GM19468 (cell line): ENCODE measurements at regions not wholly inside any gene's neighbourhood (a gene's known extent, or its start where the extent isn't known, plus 50 kb on each side); places are given as distances from the start of the nearest gene placed in this dataset.
"Not testable (repeated sequence)": the region's sequence is repeated elsewhere in the genome, so short reads cannot be mapped to it uniquely, and the experiment has no call there.

Experiments used
- ATAC-seq: cut with Tn5 transposase; IDR thresholded peaks from one replicate; pipeline ENCODE4 v1.9.1; 2021; ENCODE audit warnings: mild to moderate bottlenecking, moderate library complexity, moderate number of reproducible peaks; ENCODE audit not compliant: unreplicated experiment; ENCODE audit errors: extremely low read depth

GRCh38 chr2:205867371-205867770, 185.1 kb downstream of the NRP2 start:
- ATAC-seq = no peak

GRCh38 chr2:205865905-205866441, 183.7 kb downstream of the NRP2 start:
- ATAC-seq = no peak

- ATAC-seq = no peak
Measured at GRCh38 chr2:205865056-205865455, 182.8 kb downstream of the NRP2 start.

- no peak for ATAC-seq
Measured at GRCh38 chr2:205864491-205864890, 182.2 kb downstream of the NRP2 start.

- not testable (repeated sequence) for ATAC-seq
Measured at GRCh38 chr2:205862761-205863160, 180.5 kb downstream of the NRP2 start.

GRCh38 chr2:205860885-205861284, 178.6 kb downstream of the NRP2 start:
- ATAC-seq = no peak

GRCh38 chr2:205860181-205860580, 177.9 kb downstream of the NRP2 start:
- no peak for ATAC-seq

- no peak for ATAC-seq
Measured at GRCh38 chr2:205858881-205859441, 176.7 kb downstream of the NRP2 start.

GRCh38 chr2:205858275-205858674, 176.0 kb downstream of the NRP2 start:
- no peak for ATAC-seq

- no peak for ATAC-seq
Measured at GRCh38 chr2:205857520-205858237, 175.4 kb downstream of the NRP2 start.

- no peak for ATAC-seq
Measured at GRCh38 chr2:205852457-205852856, 170.2 kb downstream of the NRP2 start.

- no peak for ATAC-seq
Measured at GRCh38 chr2:205850611-205851010, 168.3 kb downstream of the NRP2 start.

GRCh38 chr2:205850132-205850531, 167.8 kb downstream of the NRP2 start:
- no peak for ATAC-seq

- ATAC-seq = no peak
Measured at GRCh38 chr2:205849136-205849535, 166.8 kb downstream of the NRP2 start.

GRCh38 chr2:205848601-205849000, 166.3 kb downstream of the NRP2 start:
- no peak for ATAC-seq
